HEK293 (cell line): ENCODE measurements at regions not wholly inside any gene's neighbourhood (a gene's known extent, or its start where the extent isn't known, plus 50 kb on each side); places are given as distances from the start of the nearest gene placed in this dataset.

Experiments
- SCRT1 ChIP-seq: fragments of 450-650 bp; formaldehyde crosslinking; IDR thresholded peaks from 2 replicates; pipeline ENCODE4 v1.5.1; 2016; ENCODE audit warnings: missing biosample characterization, missing genetic modification characterization, borderline replicate concordance
- TCF7L2 ChIP-seq: IDR thresholded peaks from 2 replicates; pipeline ENCODE4 v1.6.1; 2011; ENCODE audit warnings: low read depth, mild to moderate bottlenecking, inconsistent platforms, low read length, moderate library complexity, borderline replicate concordance
- ZEB2 ChIP-seq: fragments of 450-650 bp; formaldehyde crosslinking; IDR thresholded peaks from 2 replicates; pipeline ENCODE4 v1.5.1; 2016; ENCODE audit warnings: missing biosample characterization, missing genetic modification characterization
- ZNF366 ChIP-seq: fragments of 450-650 bp; formaldehyde crosslinking; conservative IDR thresholded peaks from 2 replicates; pipeline ENCODE4 v1.5.1; 2016; ENCODE audit warnings: missing biosample characterization, missing genetic modification characterization
- ZNF37A ChIP-seq: fragments of 450-650 bp; IDR thresholded peaks from 2 replicates; pipeline ENCODE4 v1.5.1; 2018; ENCODE audit warnings: missing biosample characterization, missing genetic modification characterization
- ZNF398 ChIP-seq: fragments of 450-650 bp; formaldehyde crosslinking; IDR thresholded peaks from 2 replicates; pipeline ENCODE4 v1.5.1; 2017; ENCODE audit warnings: missing biosample characterization, missing genetic modification characterization
- ZNF416 ChIP-seq: fragments of 450-650 bp; formaldehyde crosslinking; IDR thresholded peaks from 2 replicates; pipeline ENCODE4 v1.5.1; 2016; ENCODE audit warnings: missing biosample characterization, missing genetic modification characterization
- ZNF600 ChIP-seq: fragments of 450-650 bp; formaldehyde crosslinking; IDR thresholded peaks from 2 replicates; pipeline ENCODE4 v1.5.1; 2016; ENCODE audit warnings: missing biosample characterization, missing genetic modification characterization
- ZNF792 ChIP-seq: fragments of 450-650 bp; formaldehyde crosslinking; IDR thresholded peaks from 2 replicates; pipeline ENCODE4 v1.5.1; 2016; ENCODE audit warnings: missing biosample characterization, missing genetic modification characterization
- ZSCAN23 ChIP-seq: fragments of 450-650 bp; formaldehyde crosslinking; IDR thresholded peaks from 2 replicates; pipeline ENCODE4 v1.5.1; 2016; ENCODE audit warnings: missing biosample characterization, missing genetic modification characterization
- ZSCAN4 ChIP-seq: fragments of 450-650 bp; formaldehyde crosslinking; IDR thresholded peaks from 2 replicates; pipeline ENCODE4 v1.5.1; 2017; ENCODE audit warnings: missing biosample characterization, missing genetic modification characterization
- TF ChIP-seq, protein P1 (sequence below): fragments of 450-650 bp; formaldehyde crosslinking; IDR thresholded peaks from 2 replicates; pipeline ENCODE4 v1.5.1; 2016; ENCODE audit warnings: missing biosample characterization, missing genetic modification characterization
- TF ChIP-seq, protein P2 (sequence below): fragments of 450-650 bp; formaldehyde crosslinking; IDR thresholded peaks from 2 replicates; pipeline ENCODE4 v1.5.1; 2016; ENCODE audit warnings: missing biosample characterization, missing genetic modification characterization
- TF ChIP-seq, protein P3 (sequence below): fragments of 450-650 bp; formaldehyde crosslinking; IDR thresholded peaks from 2 replicates; pipeline ENCODE4 v1.5.0; 2017; ENCODE audit warnings: missing biosample characterization, missing genetic modification characterization, borderline replicate concordance

DNA sequence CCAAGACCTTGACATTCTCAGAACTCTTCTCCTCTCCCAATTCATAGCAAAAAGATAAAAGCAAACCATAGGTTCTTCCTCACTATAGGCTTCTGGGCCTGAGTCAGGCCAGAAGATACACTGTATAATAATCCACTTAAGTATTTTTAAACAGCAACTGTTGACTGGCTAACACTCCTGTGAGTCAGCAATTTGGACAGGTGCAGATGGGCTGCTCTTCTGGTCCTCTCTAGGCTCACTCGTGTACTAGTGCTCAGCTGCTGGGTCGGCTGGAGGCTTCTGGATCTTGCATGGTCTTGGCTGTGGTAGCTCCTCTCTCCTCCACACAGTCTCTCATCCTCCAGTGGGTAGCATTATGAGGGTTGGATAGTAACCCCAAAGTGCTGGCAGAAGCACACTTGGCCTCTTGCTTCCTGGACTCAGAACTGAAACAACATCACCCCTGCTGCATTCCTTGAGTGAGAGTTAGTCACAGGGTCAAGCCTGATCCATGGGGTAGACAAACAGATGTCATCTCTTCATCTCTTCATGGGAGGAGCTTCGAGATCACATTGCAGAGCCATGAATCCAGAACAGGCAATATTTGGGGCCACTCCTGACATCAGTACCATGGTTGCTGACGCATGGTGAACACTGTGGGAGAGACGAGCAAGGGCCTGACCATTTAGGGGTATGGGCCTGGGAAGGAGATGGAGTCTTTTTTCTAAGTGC is 86.9 kb downstream of the C6orf118 start:
- TF ChIP-seq ZNF416 (tag by site-specific recombination) (no peak), ZNF37A (no peak), ZSCAN4 (tag by site-specific recombination) (no peak), ZNF600 (no peak), ZNF366 (tag by site-specific recombination) (no peak), ZSCAN23 (tag by site-specific recombination) (no peak), ZNF792 (tag by site-specific recombination) (no peak), TCF7L2 (no peak), ZEB2 (tag by site-specific recombination) (no peak), ZNF398 (tag by site-specific recombination) (no peak), SCRT1 (no peak)
- TF ChIP-seq, protein P1, sequence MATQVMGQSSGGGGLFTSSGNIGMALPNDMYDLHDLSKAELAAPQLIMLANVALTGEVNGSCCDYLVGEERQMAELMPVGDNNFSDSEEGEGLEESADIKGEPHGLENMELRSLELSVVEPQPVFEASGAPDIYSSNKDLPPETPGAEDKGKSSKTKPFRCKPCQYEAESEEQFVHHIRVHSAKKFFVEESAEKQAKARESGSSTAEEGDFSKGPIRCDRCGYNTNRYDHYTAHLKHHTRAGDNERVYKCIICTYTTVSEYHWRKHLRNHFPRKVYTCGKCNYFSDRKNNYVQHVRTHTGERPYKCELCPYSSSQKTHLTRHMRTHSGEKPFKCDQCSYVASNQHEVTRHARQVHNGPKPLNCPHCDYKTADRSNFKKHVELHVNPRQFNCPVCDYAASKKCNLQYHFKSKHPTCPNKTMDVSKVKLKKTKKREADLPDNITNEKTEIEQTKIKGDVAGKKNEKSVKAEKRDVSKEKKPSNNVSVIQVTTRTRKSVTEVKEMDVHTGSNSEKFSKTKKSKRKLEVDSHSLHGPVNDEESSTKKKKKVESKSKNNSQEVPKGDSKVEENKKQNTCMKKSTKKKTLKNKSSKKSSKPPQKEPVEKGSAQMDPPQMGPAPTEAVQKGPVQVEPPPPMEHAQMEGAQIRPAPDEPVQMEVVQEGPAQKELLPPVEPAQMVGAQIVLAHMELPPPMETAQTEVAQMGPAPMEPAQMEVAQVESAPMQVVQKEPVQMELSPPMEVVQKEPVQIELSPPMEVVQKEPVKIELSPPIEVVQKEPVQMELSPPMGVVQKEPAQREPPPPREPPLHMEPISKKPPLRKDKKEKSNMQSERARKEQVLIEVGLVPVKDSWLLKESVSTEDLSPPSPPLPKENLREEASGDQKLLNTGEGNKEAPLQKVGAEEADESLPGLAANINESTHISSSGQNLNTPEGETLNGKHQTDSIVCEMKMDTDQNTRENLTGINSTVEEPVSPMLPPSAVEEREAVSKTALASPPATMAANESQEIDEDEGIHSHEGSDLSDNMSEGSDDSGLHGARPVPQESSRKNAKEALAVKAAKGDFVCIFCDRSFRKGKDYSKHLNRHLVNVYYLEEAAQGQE (tag by site-specific recombination): no peak
- TF ChIP-seq, protein P2, sequence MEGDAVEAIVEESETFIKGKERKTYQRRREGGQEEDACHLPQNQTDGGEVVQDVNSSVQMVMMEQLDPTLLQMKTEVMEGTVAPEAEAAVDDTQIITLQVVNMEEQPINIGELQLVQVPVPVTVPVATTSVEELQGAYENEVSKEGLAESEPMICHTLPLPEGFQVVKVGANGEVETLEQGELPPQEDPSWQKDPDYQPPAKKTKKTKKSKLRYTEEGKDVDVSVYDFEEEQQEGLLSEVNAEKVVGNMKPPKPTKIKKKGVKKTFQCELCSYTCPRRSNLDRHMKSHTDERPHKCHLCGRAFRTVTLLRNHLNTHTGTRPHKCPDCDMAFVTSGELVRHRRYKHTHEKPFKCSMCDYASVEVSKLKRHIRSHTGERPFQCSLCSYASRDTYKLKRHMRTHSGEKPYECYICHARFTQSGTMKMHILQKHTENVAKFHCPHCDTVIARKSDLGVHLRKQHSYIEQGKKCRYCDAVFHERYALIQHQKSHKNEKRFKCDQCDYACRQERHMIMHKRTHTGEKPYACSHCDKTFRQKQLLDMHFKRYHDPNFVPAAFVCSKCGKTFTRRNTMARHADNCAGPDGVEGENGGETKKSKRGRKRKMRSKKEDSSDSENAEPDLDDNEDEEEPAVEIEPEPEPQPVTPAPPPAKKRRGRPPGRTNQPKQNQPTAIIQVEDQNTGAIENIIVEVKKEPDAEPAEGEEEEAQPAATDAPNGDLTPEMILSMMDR (tag by site-specific recombination): no peak
- TF ChIP-seq, protein P3, sequence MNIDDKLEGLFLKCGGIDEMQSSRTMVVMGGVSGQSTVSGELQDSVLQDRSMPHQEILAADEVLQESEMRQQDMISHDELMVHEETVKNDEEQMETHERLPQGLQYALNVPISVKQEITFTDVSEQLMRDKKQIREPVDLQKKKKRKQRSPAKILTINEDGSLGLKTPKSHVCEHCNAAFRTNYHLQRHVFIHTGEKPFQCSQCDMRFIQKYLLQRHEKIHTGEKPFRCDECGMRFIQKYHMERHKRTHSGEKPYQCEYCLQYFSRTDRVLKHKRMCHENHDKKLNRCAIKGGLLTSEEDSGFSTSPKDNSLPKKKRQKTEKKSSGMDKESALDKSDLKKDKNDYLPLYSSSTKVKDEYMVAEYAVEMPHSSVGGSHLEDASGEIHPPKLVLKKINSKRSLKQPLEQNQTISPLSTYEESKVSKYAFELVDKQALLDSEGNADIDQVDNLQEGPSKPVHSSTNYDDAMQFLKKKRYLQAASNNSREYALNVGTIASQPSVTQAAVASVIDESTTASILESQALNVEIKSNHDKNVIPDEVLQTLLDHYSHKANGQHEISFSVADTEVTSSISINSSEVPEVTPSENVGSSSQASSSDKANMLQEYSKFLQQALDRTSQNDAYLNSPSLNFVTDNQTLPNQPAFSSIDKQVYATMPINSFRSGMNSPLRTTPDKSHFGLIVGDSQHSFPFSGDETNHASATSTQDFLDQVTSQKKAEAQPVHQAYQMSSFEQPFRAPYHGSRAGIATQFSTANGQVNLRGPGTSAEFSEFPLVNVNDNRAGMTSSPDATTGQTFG (tag by site-specific recombination): no peak
